ENCODE measurements at regions not wholly inside any gene's neighbourhood (a gene's known extent, or its start where the extent isn't known, plus 50 kb on each side); places are given as distances from the start of the nearest gene placed in this dataset.

DNA sequence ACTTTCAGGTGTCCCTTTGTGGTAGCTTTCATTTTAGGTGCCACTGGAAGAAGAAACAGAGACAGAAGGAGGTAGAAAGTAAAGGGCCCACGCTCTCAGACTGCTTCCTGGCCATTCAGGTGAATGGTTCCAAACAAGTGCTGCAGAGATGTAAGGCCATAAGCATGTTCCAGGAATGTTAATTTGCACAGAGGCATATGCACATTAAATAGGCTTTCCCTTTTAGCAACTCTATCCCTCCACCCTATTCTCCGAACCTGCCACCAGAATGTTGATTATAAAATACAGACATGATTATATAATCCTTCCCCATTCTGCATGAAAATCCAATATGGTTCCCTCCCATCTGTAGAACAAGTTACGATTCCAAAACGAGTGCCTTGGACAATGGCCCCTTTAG is 297.2 kb downstream of the C6orf118 start:
- Histone ChIP-seq H3K36me3 (ENCODE audit: control insufficient read depth, low read length) (no peaks in the 10 kb centered on the region), H4K20me1 (ENCODE audit: control insufficient read depth, insufficient read depth, low read depth, low read length) (no peaks in the 10 kb centered on the region), H3K27me3 (ENCODE audit: control insufficient read depth, low read length) (no peaks in the 10 kb centered on the region), H3F3A (ENCODE audit: control insufficient read depth, insufficient read depth) (no peaks in the 10 kb centered on the region), H3K4me2 (ENCODE audit: low read length) (no peak overlapping the region), H3K4me1 (ENCODE audit: control insufficient read depth, low read length) (no peaks in the 10 kb centered on the region), H3K9me2 (replicated peaks; ENCODE audit: control insufficient read depth, low read length) (no peaks in the 10 kb centered on the region), H3K27ac (ENCODE audit: low read depth, low read length) (no peak overlapping the region), H3K4me3 (ENCODE audit: low read length) (no peak overlapping the region), H3K79me2 (ENCODE audit: control insufficient read depth, low read length) (no peaks in the 10 kb centered on the region), H3K9me3 (ENCODE audit: control insufficient read depth, insufficient read depth, low read length) (no peaks in the 10 kb centered on the region)
- TF ChIP-seq, protein P1, sequence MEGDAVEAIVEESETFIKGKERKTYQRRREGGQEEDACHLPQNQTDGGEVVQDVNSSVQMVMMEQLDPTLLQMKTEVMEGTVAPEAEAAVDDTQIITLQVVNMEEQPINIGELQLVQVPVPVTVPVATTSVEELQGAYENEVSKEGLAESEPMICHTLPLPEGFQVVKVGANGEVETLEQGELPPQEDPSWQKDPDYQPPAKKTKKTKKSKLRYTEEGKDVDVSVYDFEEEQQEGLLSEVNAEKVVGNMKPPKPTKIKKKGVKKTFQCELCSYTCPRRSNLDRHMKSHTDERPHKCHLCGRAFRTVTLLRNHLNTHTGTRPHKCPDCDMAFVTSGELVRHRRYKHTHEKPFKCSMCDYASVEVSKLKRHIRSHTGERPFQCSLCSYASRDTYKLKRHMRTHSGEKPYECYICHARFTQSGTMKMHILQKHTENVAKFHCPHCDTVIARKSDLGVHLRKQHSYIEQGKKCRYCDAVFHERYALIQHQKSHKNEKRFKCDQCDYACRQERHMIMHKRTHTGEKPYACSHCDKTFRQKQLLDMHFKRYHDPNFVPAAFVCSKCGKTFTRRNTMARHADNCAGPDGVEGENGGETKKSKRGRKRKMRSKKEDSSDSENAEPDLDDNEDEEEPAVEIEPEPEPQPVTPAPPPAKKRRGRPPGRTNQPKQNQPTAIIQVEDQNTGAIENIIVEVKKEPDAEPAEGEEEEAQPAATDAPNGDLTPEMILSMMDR (IDR thresholded peaks at IDR 0.05; ENCODE audit: low read depth, low read length, poor library complexity, severe bottlenecking) = no peak
- no peak for TF ChIP-seq EZH2phosphoT487 (IDR thresholded peaks at IDR 0.05; ENCODE audit: borderline replicate concordance, low read length)

DNA sequence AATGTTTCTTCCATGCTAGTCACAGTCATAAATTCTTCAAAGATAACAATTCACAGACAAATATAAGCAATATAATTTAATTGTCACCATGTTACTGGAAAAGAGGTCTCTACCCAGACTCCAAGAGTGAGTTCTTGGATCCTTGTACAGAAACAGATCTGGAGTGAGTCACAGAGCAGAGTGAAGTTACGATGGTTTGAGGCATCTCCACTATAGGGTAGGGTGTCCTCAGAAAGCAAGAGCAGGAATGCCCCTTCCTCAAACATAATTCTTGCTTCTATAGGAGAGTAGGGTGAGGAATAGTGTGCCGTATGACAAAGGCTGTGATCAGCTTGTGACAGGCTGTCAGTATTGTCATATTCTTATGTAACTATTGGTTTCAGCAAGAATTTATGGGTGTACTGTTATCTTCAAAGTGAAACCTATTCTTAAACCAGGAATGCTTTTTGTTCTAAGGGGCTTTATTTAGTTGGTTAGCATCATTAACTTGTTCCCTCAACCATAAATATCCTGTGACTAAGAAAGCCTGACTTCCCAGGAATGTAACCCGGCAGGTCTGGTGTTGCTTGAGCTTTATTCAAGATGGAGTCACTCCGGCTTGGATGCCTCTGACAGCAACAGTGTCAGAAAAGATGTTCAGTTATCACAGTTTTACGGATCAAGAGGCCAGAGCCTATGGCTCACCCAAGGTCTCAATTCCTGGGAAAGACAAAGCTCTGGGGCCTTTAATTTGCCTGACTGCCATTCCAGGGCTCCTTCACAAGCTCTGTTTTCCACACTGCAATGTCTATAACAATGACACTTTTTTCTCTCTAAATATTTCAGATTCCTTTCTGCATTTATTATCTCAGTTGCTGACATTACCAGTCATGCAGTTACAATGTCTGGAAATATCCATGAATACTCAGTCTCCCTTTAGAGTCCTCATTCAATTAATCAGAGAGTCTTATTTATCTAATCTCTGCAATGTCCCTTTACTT is 298.6 kb downstream of the C6orf118 start:
- H4K20me1 ChIP-seq (ENCODE audit: control insufficient read depth, insufficient read depth, low read depth, low read length) = no peaks in the 10 kb centered on the region
- no peak overlapping the region for H3K27ac ChIP-seq (ENCODE audit: low read depth, low read length)
- H3K9me3 ChIP-seq (ENCODE audit: control insufficient read depth, insufficient read depth, low read length) = no peaks in the 10 kb centered on the region
- no peaks in the 10 kb centered on the region for H3K9me2 ChIP-seq (replicated peaks; ENCODE audit: control insufficient read depth, low read length)
- no peaks in the 10 kb centered on the region for H3F3A ChIP-seq (ENCODE audit: control insufficient read depth, insufficient read depth)
- no peaks in the 10 kb centered on the region for H3K79me2 ChIP-seq (ENCODE audit: control insufficient read depth, low read length)
- no peaks in the 10 kb centered on the region for H3K27me3 ChIP-seq (ENCODE audit: control insufficient read depth, low read length)
- H3K36me3 ChIP-seq (ENCODE audit: control insufficient read depth, low read length) = no peaks in the 10 kb centered on the region
- H3K4me2 ChIP-seq (ENCODE audit: low read length) = no peak overlapping the region
- no peaks in the 10 kb centered on the region for H3K4me1 ChIP-seq (ENCODE audit: control insufficient read depth, low read length)
- TF ChIP-seq EZH2phosphoT487 (IDR thresholded peaks at IDR 0.05; ENCODE audit: borderline replicate concordance, low read length) = no peak
- TF ChIP-seq, protein P1 (IDR thresholded peaks at IDR 0.05; ENCODE audit: low read depth, low read length, poor library complexity, severe bottlenecking) = no peak
- no peak overlapping the region for H3K4me3 ChIP-seq (ENCODE audit: low read length)

DNA sequence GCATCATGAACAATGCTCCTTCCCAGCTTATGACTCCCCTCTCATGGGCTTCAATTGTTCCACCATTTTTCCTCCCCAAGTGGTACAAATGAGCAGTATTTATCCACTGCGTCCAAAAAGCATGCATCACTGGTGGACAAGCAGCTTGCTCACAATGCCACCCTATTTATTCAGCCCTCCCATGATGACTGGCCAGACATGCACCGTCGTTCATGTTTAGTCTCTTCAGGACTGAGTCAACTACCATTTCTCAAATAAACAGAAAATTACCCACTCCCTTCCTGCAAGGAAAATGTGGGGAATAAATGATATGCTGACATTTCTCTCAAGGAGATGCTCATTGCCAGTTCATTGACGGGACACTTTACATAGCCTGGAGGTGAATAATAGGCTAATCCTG is 300.4 kb downstream of the C6orf118 start:
- Histone ChIP-seq H3K27me3 (ENCODE audit: control insufficient read depth, low read length) (no peaks in the 10 kb centered on the region), H3K4me3 (ENCODE audit: low read length) (no peak overlapping the region), H3K27ac (ENCODE audit: low read depth, low read length) (no peak overlapping the region), H3K9me2 (replicated peaks; ENCODE audit: control insufficient read depth, low read length) (no peaks in the 10 kb centered on the region), H3K9me3 (ENCODE audit: control insufficient read depth, insufficient read depth, low read length) (no peaks in the 10 kb centered on the region), H3K79me2 (ENCODE audit: control insufficient read depth, low read length) (no peaks in the 10 kb centered on the region), H3K4me1 (ENCODE audit: control insufficient read depth, low read length) (no peaks in the 10 kb centered on the region), H4K20me1 (ENCODE audit: control insufficient read depth, insufficient read depth, low read depth, low read length) (no peaks in the 10 kb centered on the region), H3K4me2 (ENCODE audit: low read length) (no peak overlapping the region), H3F3A (ENCODE audit: control insufficient read depth, insufficient read depth) (no peaks in the 10 kb centered on the region), H3K36me3 (ENCODE audit: control insufficient read depth, low read length) (no peaks in the 10 kb centered on the region)
- TF ChIP-seq, protein P1 (IDR thresholded peaks at IDR 0.05; ENCODE audit: low read depth, low read length, poor library complexity, severe bottlenecking) = no peak
- no peak for TF ChIP-seq EZH2phosphoT487 (IDR thresholded peaks at IDR 0.05; ENCODE audit: borderline replicate concordance, low read length)
